Neural progenitor cell (in vitro differentiated cells): ENCODE measurements at regions not wholly inside any gene's neighbourhood (a gene's known extent, or its start where the extent isn't known, plus 50 kb on each side); places are given as distances from the start of the nearest gene placed in this dataset.

Experiments used
- EZH2 ChIP-seq: fragments of 200-600 bp; sonication (generic); IDR thresholded peaks from 2 replicates; pipeline ENCODE4 v1.6.1; 2017; ENCODE audit warnings: antibody characterized with exemption, mild to moderate bottlenecking, moderate library complexity
- TF ChIP-seq, protein P1 (sequence below): fragments of 200-600 bp; sonication (generic); IDR thresholded peaks from 2 replicates; pipeline ENCODE4 v1.5.1; 2017; ENCODE audit warnings: antibody characterized with exemption, mild to moderate bottlenecking

DNA sequence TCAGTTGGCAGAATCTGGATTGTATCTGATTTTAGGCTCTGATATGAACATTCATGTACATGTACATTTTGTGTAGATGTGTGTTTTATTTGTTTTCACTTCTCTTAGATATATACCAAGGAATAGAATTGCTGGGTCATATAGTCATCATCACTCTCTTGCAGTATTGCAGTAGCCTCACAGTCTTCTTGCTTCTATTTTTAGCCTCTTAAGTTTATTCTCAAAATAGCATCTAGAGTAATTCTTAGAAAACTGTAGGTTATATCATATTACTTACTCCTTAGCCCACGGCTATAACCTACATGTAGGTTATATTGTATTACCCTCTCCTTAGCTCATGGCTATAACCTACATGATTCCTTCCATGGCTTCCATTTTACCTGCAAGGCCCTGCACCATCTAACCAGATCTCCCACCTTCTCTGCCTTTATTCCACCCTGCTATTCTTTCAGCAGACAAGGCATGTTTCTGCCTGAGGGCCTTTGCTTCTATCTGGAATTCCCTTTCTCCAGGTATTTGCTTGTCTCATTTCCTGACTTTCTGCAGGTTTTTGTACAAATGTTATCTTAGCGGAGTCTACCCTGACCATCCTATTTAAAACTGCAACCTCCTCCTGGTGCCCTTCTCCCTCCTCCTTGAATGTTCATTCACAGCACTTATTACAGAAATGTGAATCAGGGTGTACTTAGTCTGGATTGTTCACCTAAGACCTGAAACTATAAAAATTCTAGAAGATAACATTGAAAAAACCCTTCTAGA lies 109.0 kb upstream of the ETV3 start:
- TF ChIP-seq, protein P1, sequence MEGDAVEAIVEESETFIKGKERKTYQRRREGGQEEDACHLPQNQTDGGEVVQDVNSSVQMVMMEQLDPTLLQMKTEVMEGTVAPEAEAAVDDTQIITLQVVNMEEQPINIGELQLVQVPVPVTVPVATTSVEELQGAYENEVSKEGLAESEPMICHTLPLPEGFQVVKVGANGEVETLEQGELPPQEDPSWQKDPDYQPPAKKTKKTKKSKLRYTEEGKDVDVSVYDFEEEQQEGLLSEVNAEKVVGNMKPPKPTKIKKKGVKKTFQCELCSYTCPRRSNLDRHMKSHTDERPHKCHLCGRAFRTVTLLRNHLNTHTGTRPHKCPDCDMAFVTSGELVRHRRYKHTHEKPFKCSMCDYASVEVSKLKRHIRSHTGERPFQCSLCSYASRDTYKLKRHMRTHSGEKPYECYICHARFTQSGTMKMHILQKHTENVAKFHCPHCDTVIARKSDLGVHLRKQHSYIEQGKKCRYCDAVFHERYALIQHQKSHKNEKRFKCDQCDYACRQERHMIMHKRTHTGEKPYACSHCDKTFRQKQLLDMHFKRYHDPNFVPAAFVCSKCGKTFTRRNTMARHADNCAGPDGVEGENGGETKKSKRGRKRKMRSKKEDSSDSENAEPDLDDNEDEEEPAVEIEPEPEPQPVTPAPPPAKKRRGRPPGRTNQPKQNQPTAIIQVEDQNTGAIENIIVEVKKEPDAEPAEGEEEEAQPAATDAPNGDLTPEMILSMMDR = no peak
- TF ChIP-seq EZH2 = no peak
